ENCODE measurements at regions not wholly inside any gene's neighbourhood (a gene's known extent, or its start where the extent isn't known, plus 50 kb on each side); places are given as distances from the start of the nearest gene placed in this dataset.

DNA sequence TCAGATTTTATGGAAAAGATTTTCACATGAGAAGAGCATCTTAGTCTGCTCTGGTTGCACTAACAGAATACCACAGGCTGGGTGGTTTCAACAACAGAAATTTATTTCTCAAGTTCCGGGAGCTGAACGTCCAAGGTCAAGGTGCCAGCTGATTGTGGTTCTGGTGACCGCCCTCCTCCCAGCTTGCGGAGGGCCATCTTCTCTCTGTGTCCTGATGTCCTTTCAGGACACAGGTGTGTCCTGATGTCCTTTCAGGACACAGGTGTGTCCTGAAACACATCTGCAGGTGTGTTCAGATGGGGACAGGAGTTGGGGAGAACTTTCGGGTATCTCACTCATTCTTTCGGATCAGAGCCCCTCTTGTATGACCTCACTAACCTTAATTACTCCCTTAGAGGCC, 374.9 kb downstream of the SOX11 start:
- TF ChIP-seq CTCF (conservative IDR thresholded peaks at IDR 0.05) (no peak), EZH2 (IDR thresholded peaks at IDR 0.05; ENCODE audit: low read depth) (no peak)

All from PC-9 (cell line).